Right lobe of liver (tissue), 6 donors: ENCODE measurements at regions not wholly inside any gene's neighbourhood (a gene's known extent, or its start where the extent isn't known, plus 50 kb on each side); places are given as distances from the start of the nearest gene placed in this dataset.

Experiments
- ATAC-seq, 4 donors: fragments of 200-7000 bp; cut with Tn5 transposase; one replicate each; pipeline ENCODE4 v1.9.1; 2020; ENCODE audit warnings: mild to moderate bottlenecking in 4 of 4, moderate library complexity in 4 of 4
- DNase-seq, 3 donors: peaks; one replicate each; pipeline ENCODE4 v3.0.0-alpha.2; 2020
- H3K27ac ChIP-seq, 3 donors: fragments of 200-600 bp; one replicate each; pipeline ENCODE4 v1.8.0; 2022
- H3K27me3 ChIP-seq, 2 donors: fragments of 200-600 bp; one replicate each; pipeline ENCODE4 v1.8.0; 2022
- H3K36me3 ChIP-seq, 4 donors: fragments of 200-600 bp; sonication (generic) in 1 of 4; one replicate each; pipeline versions ENCODE4 v1.5.1 to v1.8.0; 2017 to 2022; ENCODE audit warnings: control low read depth in 1 of 4
- H3K4me1 ChIP-seq, 4 donors: fragments of 200-600 bp; sonication (generic) in 1 of 4; one replicate each; pipeline versions ENCODE4 v1.5.1 to v1.8.0; 2017 to 2022; ENCODE audit warnings: control low read depth in 1 of 4
- H3K4me3 ChIP-seq, 3 donors: fragments of 200-600 bp; one replicate each; pipeline ENCODE4 v1.8.0; 2022
- H3K9me3 ChIP-seq, 4 donors: fragments of 200-600 bp; sonication (generic) in 1 of 4; one replicate each; pipeline versions ENCODE4 v1.5.1 to v1.8.0; 2017 to 2022; ENCODE audit warnings: control low read depth in 1 of 4
- POLR2A ChIP-seq: fragments of 450-650 bp; IDR thresholded peaks from one replicate; pipeline ENCODE4 v1.6.1; 2017; ENCODE audit warnings: antibody characterized with exemption, mild to moderate bottlenecking
- WGBS: methylation state at CpG from one replicate; pipeline ENCODE4 v1.1.6; 2018; ENCODE audit warnings: low coverage, low lambda C conversion rate; ENCODE audit not compliant: insufficient coverage; ENCODE audit errors: missing lambda C conversion rate; 5-methylcytosine and 5-hydroxymethylcytosine counted together
- intact Hi-C, 2 donors: fragments of 100-400 bp; cut with DNase I; formaldehyde crosslinking; loops; one replicate each; pipeline versions ENCODE4 v1.11.2 to v1.14.1; 2022
- TF ChIP-seq, protein P1 (sequence below), 4 donors: fragments of 200-600 bp in 3 of 4; fragments of 450-650 bp in 1 of 4; IDR thresholded peaks; one replicate each; pipeline versions ENCODE4 v1.5.1 to v1.8.0; 2016 to 2022; ENCODE audit warnings: antibody characterized with exemption in 4 of 4, mild to moderate bottlenecking in 2 of 4
- donor health status: DM: no; HTN: yes; CAD: no.
- donor health status: DM: no; HTN: no; CAD: no.
- donor health status: DM: no; HTN: no; CAD: no.
- donor health status: DM: no; HTN: yes; CAD: no.
- donor health status: DM: no; HTN: yes; CAD: no.

DNA sequence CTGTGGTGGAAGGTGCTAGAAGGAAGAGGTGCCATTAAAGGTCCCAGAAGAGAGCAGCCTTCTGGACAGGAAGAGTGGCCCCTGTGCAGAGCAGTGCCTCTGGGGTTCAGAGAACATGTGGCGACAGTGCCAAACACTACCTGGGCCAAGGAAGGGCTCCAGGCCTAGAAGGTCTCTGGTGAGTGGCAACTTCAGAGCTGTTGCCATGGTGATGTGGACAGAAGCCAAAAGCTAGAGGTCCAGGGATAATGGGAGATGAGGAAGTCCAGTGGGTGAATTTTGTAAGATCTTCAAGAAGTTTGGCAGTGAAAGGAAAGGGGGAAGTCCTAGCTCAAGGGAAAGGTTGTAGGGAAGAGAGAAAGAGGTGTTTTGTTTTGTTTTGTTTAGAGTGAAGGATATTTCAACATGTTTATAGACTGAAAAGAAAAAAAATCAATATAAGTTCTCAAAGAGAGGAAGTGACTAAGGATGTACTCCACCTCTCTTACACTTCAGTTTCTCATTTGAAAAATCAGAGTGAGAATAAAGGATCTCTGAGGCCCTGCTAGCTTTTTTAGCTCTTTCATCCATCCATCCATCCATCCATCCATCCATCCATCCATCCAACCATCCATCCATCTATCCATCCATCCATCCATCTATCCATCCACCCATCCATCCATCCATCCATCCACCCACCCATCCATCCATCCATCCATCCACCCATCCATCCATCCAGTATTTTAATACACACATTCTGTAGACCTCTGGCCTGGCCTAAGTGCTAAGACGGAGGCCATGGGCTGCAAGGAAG, 77.1 kb upstream of the DUSP5 start:
- TF ChIP-seq, protein P1, sequence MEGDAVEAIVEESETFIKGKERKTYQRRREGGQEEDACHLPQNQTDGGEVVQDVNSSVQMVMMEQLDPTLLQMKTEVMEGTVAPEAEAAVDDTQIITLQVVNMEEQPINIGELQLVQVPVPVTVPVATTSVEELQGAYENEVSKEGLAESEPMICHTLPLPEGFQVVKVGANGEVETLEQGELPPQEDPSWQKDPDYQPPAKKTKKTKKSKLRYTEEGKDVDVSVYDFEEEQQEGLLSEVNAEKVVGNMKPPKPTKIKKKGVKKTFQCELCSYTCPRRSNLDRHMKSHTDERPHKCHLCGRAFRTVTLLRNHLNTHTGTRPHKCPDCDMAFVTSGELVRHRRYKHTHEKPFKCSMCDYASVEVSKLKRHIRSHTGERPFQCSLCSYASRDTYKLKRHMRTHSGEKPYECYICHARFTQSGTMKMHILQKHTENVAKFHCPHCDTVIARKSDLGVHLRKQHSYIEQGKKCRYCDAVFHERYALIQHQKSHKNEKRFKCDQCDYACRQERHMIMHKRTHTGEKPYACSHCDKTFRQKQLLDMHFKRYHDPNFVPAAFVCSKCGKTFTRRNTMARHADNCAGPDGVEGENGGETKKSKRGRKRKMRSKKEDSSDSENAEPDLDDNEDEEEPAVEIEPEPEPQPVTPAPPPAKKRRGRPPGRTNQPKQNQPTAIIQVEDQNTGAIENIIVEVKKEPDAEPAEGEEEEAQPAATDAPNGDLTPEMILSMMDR (IDR thresholded peaks at IDR 0.05) = no peak
- TF ChIP-seq POLR2A = no peak
- peak in 3 of 4 donors; percentile 14 to 39 (median 37) for ATAC-seq
- peak in 1 of 3 donors; percentile 56 for DNase-seq
- no peaks in the 10 kb centered on the region for H3K36me3 ChIP-seq
- intact Hi-C loops = no loop called here
- H3K27ac ChIP-seq = no peak overlapping the region
- 75% methylated on average over 1 of the region's 2 CpGs for WGBS
- no peak overlapping the region for H3K4me3 ChIP-seq
- H3K4me1 ChIP-seq = peaks cover 0 to 8% (median 0%) of the 10 kb centered on the region in 4 donors
- no peaks in the 10 kb centered on the region for H3K27me3 ChIP-seq
- H3K9me3 ChIP-seq = no peaks in the 10 kb centered on the region

DNA sequence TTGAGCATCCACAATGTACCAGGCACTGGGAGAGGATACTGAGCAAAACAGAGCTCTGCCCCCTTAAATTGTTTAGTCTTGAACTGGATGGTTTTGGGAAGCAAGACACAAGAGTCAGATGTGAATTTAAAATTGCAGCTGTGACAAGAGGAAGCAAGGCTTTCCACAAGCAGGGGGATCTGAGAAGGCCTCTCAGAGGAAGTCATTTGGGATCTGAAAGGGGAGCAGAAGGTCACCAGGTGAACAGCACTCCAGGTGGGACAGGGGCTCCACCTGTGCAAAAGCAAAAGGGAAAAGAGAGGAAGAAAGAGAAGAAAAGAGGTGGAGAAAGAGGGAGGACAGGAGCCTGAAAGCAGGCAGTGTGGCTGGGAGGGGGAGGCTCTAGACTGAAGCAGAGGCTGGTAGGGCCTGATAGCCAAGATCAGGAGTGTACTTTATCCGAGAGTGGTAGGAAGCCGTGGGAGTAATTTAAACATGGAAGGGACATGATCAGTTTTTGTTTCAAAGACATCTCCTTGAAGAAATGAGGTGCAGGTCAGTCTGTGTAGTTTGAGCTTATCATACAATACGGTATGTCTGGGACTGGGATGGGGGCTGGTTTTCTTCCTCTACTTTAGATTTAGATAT, 76.1 kb upstream of the DUSP5 start:
- TF ChIP-seq, protein P1 (IDR thresholded peaks at IDR 0.05) = no peak
- no peak for TF ChIP-seq POLR2A
- H3K9me3 ChIP-seq = no peaks in the 10 kb centered on the region
- no peak overlapping the region for H3K27ac ChIP-seq
- DNase-seq = no peak
- peaks cover 0 to 12% (median 0%) of the 10 kb centered on the region in 4 donors for H3K4me1 ChIP-seq
- intact Hi-C loops = no loop called here
- no peaks in the 10 kb centered on the region for H3K36me3 ChIP-seq
- 60% methylated on average over 3 of the region's 3 CpGs for WGBS
- ATAC-seq = no peak
- no peaks in the 10 kb centered on the region for H3K27me3 ChIP-seq
- H3K4me3 ChIP-seq = no peak overlapping the region

DNA sequence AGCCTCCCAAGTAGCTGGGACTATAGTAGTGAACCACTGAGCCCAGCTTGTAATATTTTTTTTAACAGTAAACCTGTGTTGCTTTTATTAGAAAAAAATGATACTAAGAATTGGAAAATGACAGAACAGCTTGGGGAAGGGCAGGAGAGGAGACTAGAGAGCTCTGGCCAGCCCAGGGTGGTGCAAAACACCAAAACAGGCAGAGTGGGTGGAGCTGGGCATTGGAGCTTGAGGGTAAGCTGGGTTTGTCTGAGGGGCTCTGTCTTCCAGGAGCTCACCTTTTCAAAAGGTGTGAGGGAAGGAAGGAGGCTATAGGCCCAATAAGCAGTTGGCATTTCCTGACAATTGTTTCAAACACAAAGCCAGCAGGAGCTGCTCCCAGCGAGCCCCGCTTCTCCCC, 75.2 kb upstream of the DUSP5 start:
- intact Hi-C loops = no loop called here
- TF ChIP-seq, protein P1 (IDR thresholded peaks at IDR 0.05) = no peak
- TF ChIP-seq POLR2A = no peak
- Histone ChIP-seq H3K9me3 (no peaks in the 10 kb centered on the region), H3K4me3 (no peak overlapping the region), H3K36me3 (no peaks in the 10 kb centered on the region), H3K4me1 (peaks cover 0 to 12% (median 0%) of the 10 kb centered on the region in 4 donors), H3K27ac (no peak overlapping the region), H3K27me3 (no peaks in the 10 kb centered on the region)
- no CpG with 5 or more reads among the region's 2 CpGs for WGBS
- DNase-seq = no peak
- ATAC-seq = no peak

DNA sequence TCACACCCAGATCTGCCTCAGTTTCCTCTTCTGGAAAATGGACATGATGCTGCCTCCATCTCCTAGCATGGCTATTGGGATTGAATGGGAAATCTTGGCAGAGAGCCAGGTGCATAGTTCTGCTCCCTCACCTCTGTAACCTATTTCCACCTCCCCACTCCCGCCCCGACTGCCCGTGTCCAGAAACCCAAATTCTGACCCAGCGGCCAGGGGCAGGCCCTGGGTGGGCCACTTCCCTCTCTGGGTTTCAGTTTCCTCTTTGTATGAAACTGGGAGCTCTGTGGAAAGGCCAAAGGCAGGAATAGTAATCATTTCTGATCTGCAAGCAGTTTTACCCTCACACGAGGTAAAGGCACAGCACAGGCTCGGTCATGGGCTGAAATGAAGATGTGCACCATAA, 74.1 kb upstream of the DUSP5 start:
- Histone ChIP-seq H3K27me3 (no peaks in the 10 kb centered on the region), H3K27ac (no peak overlapping the region), H3K36me3 (no peaks in the 10 kb centered on the region), H3K4me1 (peaks cover 0 to 12% (median 0%) of the 10 kb centered on the region in 4 donors), H3K9me3 (no peaks in the 10 kb centered on the region), H3K4me3 (no peak overlapping the region)
- DNase-seq (no peak), ATAC-seq (peak; percentile 22 to 64 (median 48))
- intact Hi-C loops = no loop called here
- WGBS = 46% methylated on average over 5 of the region's 6 CpGs
- TF ChIP-seq POLR2A = no peak
- TF ChIP-seq, protein P1 (IDR thresholded peaks at IDR 0.05) = no peak
